DOHH2 (cell line): ENCODE measurements at regions not wholly inside any gene's neighbourhood (a gene's known extent, or its start where the extent isn't known, plus 50 kb on each side); places are given as distances from the start of the nearest gene placed in this dataset.

Experiments
- EZH2phosphoT487 ChIP-seq: fragments of 200-600 bp; sonication (generic); IDR thresholded peaks from 2 replicates; pipeline ENCODE4 v1.6.1; 2017; ENCODE audit warnings: borderline replicate concordance, mild to moderate bottlenecking, antibody characterized with exemption, low read length, moderate library complexity, mixed read lengths
- TF ChIP-seq, protein P1 (sequence below): fragments of 200-600 bp; sonication (generic); IDR thresholded peaks from one replicate; pipeline ENCODE4 v1.5.1; 2014; ENCODE audit warnings: antibody characterized with exemption, mild to moderate bottlenecking, low read depth, low read length; ENCODE audit not compliant: poor library complexity, severe bottlenecking

DNA sequence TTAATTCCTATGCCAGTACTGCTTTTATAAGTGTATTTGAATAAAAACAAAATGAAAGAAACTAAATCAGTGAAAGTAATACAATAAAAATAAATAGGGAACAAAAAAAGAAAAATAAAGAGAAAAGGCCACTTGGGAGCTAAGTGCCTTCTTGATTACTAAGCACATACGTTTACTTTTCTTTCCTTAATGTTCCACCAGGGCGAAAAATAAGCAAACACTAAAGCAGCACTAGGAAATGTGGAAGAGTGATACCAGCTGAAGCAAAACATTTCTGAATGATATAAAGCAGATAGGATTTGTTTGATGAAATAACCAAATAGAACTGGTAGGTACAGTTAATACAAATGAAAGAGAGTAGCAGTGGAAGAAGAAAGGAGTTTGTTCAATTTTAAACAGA lies 132.8 kb upstream of the ZPLD1 start:
- TF ChIP-seq, protein P1, sequence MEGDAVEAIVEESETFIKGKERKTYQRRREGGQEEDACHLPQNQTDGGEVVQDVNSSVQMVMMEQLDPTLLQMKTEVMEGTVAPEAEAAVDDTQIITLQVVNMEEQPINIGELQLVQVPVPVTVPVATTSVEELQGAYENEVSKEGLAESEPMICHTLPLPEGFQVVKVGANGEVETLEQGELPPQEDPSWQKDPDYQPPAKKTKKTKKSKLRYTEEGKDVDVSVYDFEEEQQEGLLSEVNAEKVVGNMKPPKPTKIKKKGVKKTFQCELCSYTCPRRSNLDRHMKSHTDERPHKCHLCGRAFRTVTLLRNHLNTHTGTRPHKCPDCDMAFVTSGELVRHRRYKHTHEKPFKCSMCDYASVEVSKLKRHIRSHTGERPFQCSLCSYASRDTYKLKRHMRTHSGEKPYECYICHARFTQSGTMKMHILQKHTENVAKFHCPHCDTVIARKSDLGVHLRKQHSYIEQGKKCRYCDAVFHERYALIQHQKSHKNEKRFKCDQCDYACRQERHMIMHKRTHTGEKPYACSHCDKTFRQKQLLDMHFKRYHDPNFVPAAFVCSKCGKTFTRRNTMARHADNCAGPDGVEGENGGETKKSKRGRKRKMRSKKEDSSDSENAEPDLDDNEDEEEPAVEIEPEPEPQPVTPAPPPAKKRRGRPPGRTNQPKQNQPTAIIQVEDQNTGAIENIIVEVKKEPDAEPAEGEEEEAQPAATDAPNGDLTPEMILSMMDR: no peak
- no peak for TF ChIP-seq EZH2phosphoT487
